GM08714 (cell line): ENCODE measurements at regions not wholly inside any gene's neighbourhood (a gene's known extent, or its start where the extent isn't known, plus 50 kb on each side); places are given as distances from the start of the nearest gene placed in this dataset.

Experiments used
- H3K4me3 ChIP-seq: fragments of 200-500 bp; sonication (Bioruptor generic); 2 replicates; pipeline ENCODE4 v1.5.1; 2014; ENCODE audit warnings: mild to moderate bottlenecking, low read length, inconsistent platforms
- ZNF274 ChIP-seq: IDR thresholded peaks from 2 replicates; pipeline ENCODE4 v1.6.1; 2012; ENCODE audit warnings: mild to moderate bottlenecking, low read depth, low read length

DNA sequence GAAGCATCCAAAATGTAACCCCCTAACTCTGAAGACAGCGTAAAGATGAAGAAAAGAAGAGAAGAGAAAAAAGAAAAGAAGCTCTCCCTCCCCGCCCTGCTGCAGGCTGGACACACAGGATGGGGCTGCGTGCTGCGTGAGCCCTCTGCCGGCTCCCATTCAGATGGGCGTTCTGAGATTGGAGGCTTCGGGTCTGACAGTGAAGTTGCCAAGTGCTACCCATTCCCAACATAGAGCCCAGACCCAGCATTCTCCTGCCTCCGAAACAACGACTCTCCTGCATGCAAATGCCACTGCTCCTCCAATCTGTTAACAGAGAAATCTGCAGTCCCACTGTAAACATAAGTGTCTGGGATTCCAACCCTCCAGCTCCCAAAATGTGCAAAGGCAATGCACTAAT is 234.9 kb downstream of the BCL11A start:
- no peak for TF ChIP-seq ZNF274
- no peak overlapping the region for H3K4me3 ChIP-seq

DNA sequence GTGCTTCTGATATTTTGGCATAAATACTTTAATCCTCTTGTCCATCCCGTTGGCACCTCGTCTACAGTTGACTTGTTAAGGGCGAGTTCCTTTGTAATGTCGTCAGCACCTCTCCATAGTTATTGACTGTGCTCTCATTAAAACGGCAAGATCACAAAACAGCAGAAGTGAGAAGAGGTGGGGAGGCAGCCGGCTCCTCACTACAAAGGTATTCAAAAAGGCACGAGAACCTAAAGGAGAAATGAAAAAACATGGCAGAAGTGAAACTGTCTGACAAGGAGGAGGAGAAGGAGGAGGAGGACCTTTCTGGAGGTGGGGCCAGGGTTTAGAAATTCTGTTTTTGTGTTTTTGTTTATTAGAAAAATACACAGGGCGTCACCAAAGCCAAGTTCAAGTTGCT is 235.6 kb downstream of the BCL11A start:
- TF ChIP-seq ZNF274: no peak
- no peak overlapping the region; the same call in 1 of the 2 replicates for H3K4me3 ChIP-seq

DNA sequence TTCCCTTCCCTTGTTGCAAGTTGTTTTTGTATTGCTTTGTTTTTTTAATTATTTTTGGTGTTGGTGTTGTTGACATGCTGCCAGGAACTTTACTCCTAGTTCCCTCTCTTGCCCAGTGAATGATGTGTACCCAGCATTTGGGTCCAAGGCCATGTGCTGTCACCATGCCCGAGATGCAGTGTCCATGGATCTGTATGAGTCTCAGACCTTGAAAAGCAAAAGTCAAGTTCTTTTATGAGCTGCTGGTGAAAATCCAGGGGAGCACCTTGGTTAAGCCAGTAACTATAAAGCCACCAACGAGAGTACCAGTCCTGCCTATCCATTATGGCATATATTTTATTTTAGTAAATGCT is 236.4 kb downstream of the BCL11A start:
- no peak for TF ChIP-seq ZNF274
- no peak overlapping the region for H3K4me3 ChIP-seq

DNA sequence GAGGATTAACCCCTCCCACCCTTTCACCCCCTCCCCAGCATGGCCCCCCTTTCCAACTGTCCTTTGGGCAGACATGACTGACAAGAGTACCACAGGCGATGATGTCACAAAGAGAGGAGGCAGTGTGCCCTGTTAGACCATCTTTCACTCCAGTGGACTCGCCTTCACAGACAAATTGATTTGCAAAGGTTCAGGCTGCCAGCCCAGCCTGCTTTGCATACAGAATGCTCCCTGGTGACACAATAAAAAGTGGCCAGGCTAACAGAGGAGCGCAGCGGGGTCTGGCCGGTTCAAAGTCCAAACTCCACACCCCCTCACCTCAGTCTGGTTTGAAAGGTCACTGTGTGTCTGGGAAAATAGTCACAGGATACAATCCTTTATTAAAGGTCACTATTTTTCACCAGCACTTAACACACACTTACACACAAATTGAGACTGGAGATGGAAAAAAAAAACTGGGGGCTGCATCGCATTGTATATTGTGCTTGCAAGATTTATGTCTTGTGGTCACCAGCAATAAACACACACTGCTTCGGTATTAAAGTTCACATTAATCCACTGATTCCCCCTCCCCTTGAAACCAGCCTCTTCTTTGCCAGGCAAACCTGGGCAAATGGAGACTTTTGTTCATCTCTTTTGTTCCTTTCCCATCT is 236.9 kb downstream of the BCL11A start:
- H3K4me3 ChIP-seq: no peak overlapping the region
- TF ChIP-seq ZNF274: no peak

DNA sequence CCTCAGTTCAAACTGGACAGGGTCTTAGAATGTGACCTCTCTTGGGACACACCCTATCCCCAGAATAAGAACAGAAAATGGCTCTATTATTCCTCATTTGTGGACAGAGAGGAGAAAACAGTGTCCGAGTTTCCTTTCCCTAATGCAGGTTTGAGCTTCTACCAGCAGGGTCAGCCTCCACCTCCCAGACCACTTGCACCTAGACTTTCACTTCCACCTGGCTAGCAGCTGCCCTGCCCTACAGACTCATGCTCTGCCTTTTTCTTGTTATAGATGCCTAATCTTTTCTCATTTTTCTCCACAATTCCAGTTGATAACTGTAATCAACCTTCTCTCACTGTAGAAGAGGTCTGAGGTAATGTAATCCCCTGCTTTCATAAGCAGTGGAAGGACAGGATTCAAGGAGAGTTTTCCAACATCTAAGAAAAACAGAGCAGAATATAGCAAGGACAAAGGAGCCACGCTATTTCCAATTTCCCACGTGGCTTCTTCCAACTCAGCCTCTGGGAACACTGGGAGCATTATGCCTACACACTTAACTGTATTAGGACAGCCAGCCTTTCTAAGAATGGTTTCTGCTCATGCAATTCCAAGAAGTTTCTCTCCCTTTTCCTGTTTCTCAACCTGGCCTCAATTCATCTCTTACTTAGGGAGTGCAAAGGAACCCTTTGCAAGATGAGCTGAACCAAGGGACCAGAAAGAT is 239.8 kb downstream of the BCL11A start:
- no peak overlapping the region for H3K4me3 ChIP-seq
- no peak for TF ChIP-seq ZNF274

DNA sequence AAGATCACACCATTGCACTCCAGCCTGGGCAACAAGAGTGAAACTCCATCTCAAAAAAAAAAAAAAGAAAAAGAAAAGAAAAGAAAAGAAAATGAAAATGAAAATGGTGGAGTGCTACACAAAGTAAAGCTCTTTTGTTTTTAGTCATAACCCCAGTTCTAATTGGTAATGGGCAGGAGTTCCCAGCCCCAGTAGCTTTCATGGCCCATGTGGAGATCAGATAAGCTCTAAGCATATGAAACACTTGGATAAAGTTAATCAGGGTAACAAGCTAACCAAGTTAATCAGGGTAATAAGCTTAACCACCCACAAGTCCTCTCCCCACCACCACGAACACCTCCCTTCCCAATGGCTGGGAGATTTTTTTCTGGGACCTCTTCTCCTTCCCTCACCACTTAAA is 240.8 kb downstream of the BCL11A start:
- no peak overlapping the region; the same call in 1 of the 2 replicates for H3K4me3 ChIP-seq
- no peak for TF ChIP-seq ZNF274

DNA sequence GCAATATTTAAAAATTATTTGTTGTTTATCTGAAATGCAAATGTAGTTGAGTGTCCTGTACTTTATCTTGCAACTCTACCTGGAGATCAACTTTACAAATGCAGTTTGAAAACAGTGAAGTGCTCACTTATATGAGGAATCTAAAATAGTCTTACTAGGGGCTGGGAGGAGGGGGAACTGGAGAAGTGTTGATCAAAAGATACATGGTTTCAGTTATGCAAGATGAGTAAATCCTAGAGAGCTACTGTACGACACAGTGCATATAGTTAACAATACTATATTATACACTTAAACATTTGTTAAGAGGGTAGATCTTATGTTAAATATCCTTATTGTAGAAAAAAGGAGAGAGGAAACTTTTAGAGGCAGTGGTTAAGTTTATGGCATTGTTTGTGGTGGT is 241.9 kb downstream of the BCL11A start:
- TF ChIP-seq ZNF274: no peak
- H3K4me3 ChIP-seq: no peak overlapping the region

DNA sequence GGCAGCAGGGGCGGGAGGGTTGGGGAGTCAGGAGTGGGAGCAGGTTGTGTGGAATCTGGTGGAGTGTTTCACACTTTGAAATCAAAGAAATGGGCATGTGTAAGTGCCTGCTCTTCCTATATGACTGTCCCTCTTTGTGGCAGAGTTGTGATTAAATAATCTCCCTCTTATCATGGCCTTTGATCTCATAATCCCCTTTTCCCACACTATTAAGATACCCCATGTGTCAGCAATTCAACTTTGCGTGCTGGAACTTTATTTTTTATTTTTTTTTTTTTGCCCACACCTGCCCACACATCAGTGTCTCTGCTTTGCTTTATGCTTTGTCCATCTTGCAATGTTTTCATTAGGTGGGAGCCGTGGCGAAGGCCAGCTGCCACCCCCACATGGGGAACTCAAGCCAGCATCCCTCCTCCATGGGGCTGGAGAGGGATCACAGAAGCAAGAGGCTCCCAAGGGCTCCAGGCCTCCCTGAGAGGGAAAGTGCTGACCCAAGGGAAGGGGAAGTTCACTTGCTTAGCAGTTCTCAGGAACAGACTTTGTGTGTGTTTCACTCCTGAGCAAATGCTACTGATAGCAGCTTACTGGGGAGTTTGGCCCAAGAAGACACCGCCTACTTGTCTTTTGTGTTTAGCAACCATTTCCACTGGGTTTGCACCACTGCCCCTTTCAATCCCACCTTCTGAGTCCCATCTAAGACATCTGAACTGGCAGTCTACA is 243.4 kb downstream of the BCL11A start:
- TF ChIP-seq ZNF274: no peak
- H3K4me3 ChIP-seq: no peak overlapping the region

DNA sequence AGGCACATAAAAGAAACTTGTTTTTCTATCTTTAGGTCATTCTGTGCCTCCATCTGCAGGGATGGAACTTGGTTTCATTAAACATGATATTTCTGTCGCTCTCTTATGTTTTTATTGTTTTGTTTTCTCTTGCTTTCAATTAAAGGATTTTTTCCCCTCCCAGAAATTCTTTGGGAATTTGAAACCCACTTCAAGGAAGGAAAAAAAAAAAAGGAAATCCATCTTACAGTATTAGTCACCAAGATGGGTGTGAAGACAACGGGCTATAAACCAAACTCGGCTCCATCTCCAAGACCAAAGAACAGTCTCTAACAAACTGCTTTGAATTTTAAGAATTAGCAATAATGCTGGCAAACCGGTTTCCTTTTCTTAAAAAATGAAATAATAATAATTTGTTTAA is 244.1 kb downstream of the BCL11A start:
- no peak overlapping the region for H3K4me3 ChIP-seq
- no peak for TF ChIP-seq ZNF274

DNA sequence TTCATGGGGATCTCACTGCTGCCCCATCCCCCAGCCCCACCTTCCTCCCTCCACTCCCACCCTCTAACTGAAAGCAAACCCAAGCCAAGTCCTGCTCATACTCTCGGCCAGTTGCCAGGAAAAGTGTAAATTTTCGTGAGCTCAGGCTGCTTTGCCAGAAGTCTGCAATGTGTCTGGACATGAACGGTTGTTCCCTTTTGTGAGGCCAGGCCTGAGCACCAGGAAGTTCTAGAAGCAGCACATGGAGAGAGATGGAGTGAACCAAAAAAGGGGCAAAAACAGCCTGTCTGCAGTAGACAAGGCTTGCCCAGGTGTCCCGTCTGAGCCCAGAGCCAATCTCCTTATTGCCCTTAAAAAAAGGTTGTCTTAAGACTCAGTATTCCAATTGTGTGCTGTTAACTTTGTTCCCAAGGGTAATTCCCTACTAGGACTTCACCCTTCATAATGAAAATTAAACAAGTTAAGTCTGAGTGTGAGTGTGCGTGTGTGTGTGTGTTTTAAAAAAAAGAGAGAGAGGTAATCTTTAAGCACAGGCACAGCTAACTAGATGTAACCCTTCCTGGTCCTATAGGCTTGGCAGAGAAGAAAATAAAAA is 247.1 kb downstream of the BCL11A start:
- H3K4me3 ChIP-seq: no peak overlapping the region
- TF ChIP-seq ZNF274: no peak

DNA sequence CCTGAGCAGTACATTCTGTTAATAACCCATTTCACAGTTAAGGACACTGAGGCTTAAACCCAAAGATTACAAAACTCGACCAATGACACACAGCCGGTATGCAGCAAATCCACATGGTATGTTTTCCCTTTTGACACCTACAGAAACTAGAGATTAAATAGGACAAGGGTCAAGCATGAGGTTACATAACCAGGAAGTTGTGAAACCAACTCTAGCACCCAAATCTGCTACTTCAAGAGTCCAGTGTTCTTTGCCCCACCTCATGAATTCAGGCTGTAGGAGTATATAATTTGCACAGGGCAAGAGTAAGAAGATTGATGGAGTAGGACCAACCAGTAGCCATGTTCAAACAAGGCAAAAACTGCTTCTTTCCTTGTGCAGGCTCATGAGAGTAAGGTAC is 249.8 kb downstream of the BCL11A start:
- H3K4me3 ChIP-seq: no peak overlapping the region
- no peak for TF ChIP-seq ZNF274

DNA sequence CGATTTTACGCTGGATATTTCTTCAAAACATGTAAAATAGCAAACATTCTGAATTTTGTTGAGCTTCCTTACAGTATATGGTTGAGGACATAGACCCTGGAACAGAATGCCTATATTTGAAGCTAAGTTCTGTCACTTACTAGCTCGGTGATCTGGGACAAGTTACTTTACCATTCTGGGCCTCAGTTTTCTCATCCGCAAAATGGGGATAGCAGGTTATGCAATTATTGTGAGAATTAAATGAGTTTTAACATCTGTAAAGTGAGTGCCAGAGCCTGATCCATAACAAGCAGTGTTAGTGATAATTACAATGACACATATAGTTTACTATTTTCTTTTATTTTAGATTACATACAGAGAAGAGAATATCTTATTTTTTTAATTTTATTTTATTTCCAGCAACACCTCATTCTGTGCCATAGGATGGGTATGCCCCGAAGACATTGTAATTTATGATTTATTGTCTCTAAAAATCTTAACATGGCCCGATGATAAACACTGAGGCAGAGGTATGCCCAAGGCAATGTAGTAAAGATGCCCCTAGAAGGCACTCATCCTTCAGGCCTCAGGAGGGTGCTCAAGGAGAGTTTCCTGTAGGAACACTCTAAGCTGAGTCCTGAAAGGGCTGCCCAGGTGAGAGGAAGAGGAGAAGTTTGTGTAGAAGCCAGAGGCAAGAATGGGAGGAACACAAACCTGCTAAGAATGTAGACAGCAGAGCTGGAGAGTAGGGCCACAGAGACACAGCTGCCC is 250.9 kb downstream of the BCL11A start:
- TF ChIP-seq ZNF274: no peak
- H3K4me3 ChIP-seq: no peak overlapping the region

DNA sequence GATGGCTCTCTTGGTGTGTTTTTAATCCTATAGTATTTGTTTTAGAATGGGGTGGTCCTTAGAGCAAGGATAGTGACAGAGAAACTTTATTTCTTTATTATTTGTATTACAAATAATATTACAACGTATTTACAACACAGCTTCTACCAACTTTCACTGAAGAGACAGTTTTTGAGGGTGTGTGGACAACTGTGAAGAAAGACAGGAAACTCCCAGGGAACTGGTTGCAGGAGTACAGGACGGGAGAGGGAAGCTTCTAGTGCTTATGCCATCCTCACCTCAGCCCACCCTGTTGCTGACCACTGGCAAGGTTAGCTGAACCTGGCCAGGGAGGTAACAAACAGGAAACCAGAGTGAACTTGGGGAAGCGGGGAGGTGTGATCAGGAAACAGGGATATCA is 251.7 kb downstream of the BCL11A start:
- no peak for TF ChIP-seq ZNF274

DNA sequence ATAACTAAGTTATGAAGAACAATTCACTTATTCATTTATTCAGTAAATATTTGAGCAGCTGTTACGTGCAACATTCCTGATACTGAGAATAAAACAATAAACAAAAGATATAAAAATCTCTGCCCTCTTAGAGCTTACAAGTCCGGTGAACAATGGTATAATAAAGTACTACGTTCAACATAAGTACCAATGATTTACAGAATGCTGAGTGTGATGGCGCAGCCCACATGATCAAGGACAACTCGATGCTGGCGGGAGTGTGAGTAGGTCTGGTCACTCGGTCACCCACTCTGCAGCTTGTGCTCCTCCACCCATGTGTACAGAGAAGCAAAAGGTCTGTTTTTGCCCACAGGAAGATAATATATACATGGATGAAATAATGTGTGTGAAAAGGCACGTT is 254.3 kb downstream of the BCL11A start:
- H3K4me3 ChIP-seq: no peak overlapping the region
- no peak for TF ChIP-seq ZNF274

More for the DNA sequence above, 251.7 kb downstream of the BCL11A start:
- H3K4me3 ChIP-seq: no peak overlapping the region
